Cardiac fibroblast (primary cell): ENCODE measurements at regions not wholly inside any gene's neighbourhood (a gene's known extent, or its start where the extent isn't known, plus 50 kb on each side); places are given as distances from the start of the nearest gene placed in this dataset.

Experiments
- DNase-seq, 2 donors: peaks; one replicate each; pipeline versions ENCODE4 v3.0.0 to v3.0.0-alpha.2; 2010; ENCODE audit warnings: low read depth in 2 of 2
- H3K4me3 ChIP-seq, 2 donors: replicated peaks in 1 of 2; 1 replicate in 1 of 2; 2 replicates in 1 of 2; pipeline ENCODE4 v1.5.1; 2011; ENCODE audit warnings: low read depth in 2 of 2, low read length in 2 of 2, mild to moderate bottlenecking in 2 of 2, moderate library complexity in 1 of 2
- CTCF ChIP-seq: IDR thresholded peaks from one replicate; pipeline ENCODE4 v1.5.1; 2011; ENCODE audit warnings: low read depth, mild to moderate bottlenecking, low read length, inconsistent platforms

GRCh38 chr4:44563496-44563895 lies 87.9 kb downstream of the YIPF7 start:
- no peak overlapping the region for H3K4me3 ChIP-seq
- TF ChIP-seq CTCF, result no peak
- DNase-seq, result no peak

GRCh38 chr4:44558031-44558605 lies 93.3 kb downstream of the YIPF7 start:
- TF ChIP-seq CTCF, result no peak
- H3K4me3 ChIP-seq, result no peak overlapping the region
- DNase-seq, result no peak

- no peak overlapping the region for H3K4me3 ChIP-seq
- no peak for TF ChIP-seq CTCF
- no peak for DNase-seq
Observed at GRCh38 chr4:44554768-44555167, 96.7 kb downstream of the YIPF7 start.

GRCh38 chr4:44553180-44553579 lies 98.2 kb downstream of the YIPF7 start:
- no peak for TF ChIP-seq CTCF
- no peak overlapping the region for H3K4me3 ChIP-seq
- DNase-seq, result no peak

- no peak for DNase-seq
- no peak overlapping the region for H3K4me3 ChIP-seq
- no peak for TF ChIP-seq CTCF
Observed at GRCh38 chr4:44545781-44546180, 97.2 kb upstream of the KCTD8 start.

- no peak overlapping the region for H3K4me3 ChIP-seq
- no peak for TF ChIP-seq CTCF
- peak in 1 of 2 donors; percentile 26 for DNase-seq
Observed at GRCh38 chr4:44544158-44544557, 95.5 kb upstream of the KCTD8 start.

DNA sequence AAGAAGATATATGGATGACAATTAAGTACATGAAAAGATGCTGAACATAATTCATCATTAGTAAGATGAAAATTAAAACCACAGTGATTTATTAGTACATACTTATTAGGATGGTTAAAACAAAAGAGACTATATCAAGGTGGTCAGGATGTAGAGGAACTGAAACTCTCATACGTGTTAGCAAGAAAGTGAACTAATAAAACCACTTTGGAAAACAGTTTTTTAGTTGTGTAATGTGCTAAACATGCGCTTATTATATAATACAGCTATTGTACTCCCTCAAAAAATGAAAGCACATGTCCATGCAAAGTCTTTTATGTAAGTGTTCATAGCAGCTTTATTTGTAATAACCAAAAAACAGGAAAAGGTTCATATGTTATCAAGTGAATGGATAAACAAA lies 89.9 kb upstream of the KCTD8 start:
- TF ChIP-seq CTCF, result no peak
- H3K4me3 ChIP-seq, result no peak overlapping the region
- no peak for DNase-seq
